HCT116 (cell line): ENCODE measurements at regions not wholly inside any gene's neighbourhood (a gene's known extent, or its start where the extent isn't known, plus 50 kb on each side); places are given as distances from the start of the nearest gene placed in this dataset.

ENCODE experiments used
- ATAC-seq: fragments of 200-7000 bp; cut with Tn5 transposase; 2 replicates; pipeline ENCODE4 v1.9.1; 2020; ENCODE audit warnings: mild to moderate bottlenecking, moderate library complexity
- BruUV-seq: library from RNA; stranded (reverse); fragments of 400-500 nt; replicated peaks from 2 replicates; lab custom pipeline; 2021; lab: Mats Ljungman, UMichigan
- CTCF ChIA-PET: fragments of 300-600 bp; sonication (Branson Sonifier 250); formaldehyde crosslinking; loops from one replicate; lab custom pipeline; 2021; ENCODE audit warnings: antibody characterized with exemption; lab: Charles Lee
- POLR2A ChIA-PET: fragments of 300-600, 350-600 bp; sonication (Branson Sonifier 250); formaldehyde crosslinking; loops from one replicate; lab custom pipeline; 2021; ENCODE audit warnings: antibody characterized with exemption; lab: Charles Lee
- RAD21 ChIA-PET, 2 experiments: fragments of 300-600 bp; sonication (Branson Sonifier 250); formaldehyde crosslinking; loops; one replicate each; lab custom pipeline; 2023; ENCODE audit warnings: low total read pairs in 2 of 2; ENCODE audit not compliant: uncharacterized antibody in 2 of 2, unreplicated experiment in 2 of 2, low non-redundant PET in 1 of 2; lab: Charles Lee
- DNase-seq: peaks from one replicate; pipeline ENCODE4 v3.0.0-alpha.2; 2010; ENCODE audit warnings: low read depth, low spot score
- H2AFZ ChIP-seq: fragments of 200-600 bp; shearing (Covaris generic), sonication (generic); 2 replicates; pipeline ENCODE4 v1.6.1; 2017; ENCODE audit warnings: low read depth, mixed run types, mixed read lengths, antibody characterized with exemption, low read length; ENCODE audit not compliant: poor library complexity, severe bottlenecking
- H3K27ac ChIP-seq: 2 replicates; pipeline ENCODE4 v1.5.1; 2012; ENCODE audit warnings: low read depth, low read length
- H3K27me3 ChIP-seq: fragments of 200-600 bp; sonication (generic); 2 replicates; pipeline ENCODE4 v1.6.1; 2016; ENCODE audit warnings: mixed run types, low read length, mixed read lengths; ENCODE audit not compliant: insufficient read depth
- H3K36me3 ChIP-seq, 2 experiments: fragments of 200-500 bp in 1 of 2; fragments of 200-600 bp in 1 of 2; sonication (Bioruptor generic) in 1 of 2; sonication (generic) in 1 of 2; 2 replicates each; pipeline versions ENCODE4 v1.5.1 to v1.6.1; 2014 to 2016; ENCODE audit warnings: low read length in 2 of 2, inconsistent platforms in 1 of 2, mixed read lengths in 1 of 2, mixed run types in 1 of 2; ENCODE audit not compliant: insufficient read depth in 2 of 2, control insufficient read depth in 1 of 2
- H3K4me1 ChIP-seq, 2 experiments: fragments of 200-600 bp in 1 of 2; sonication (generic) in 1 of 2; 2 replicates each; pipeline versions ENCODE4 v1.5.1 to v1.6.1; 2012 to 2017; ENCODE audit warnings: low read length in 2 of 2, inconsistent platforms in 1 of 2, mild to moderate bottlenecking in 1 of 2, mixed read lengths in 1 of 2, mixed run types in 1 of 2, moderate library complexity in 1 of 2; ENCODE audit not compliant: insufficient read depth in 2 of 2, control insufficient read depth in 1 of 2
- H3K4me2 ChIP-seq: fragments of 200-600 bp; sonication (generic); 2 replicates; pipeline ENCODE4 v1.6.1; 2017; ENCODE audit warnings: mixed run types, low read length, mixed read lengths
- H3K4me3 ChIP-seq, 2 experiments: fragments of 200-600 bp in 1 of 2; sonication (generic) in 1 of 2; replicated peaks in 1 of 2; 2 replicates each; pipeline ENCODE4 v1.5.1; 2011 to 2016; ENCODE audit warnings: low read length in 2 of 2, control low read depth in 1 of 2, low read depth in 1 of 2, mild to moderate bottlenecking in 1 of 2, mixed read lengths in 1 of 2, mixed run types in 1 of 2
- H3K79me2 ChIP-seq: fragments of 200-600 bp; sonication (generic); 2 replicates; pipeline ENCODE4 v1.6.1; 2017; ENCODE audit warnings: mild to moderate bottlenecking, mixed run types, low read length, moderate library complexity, mixed read lengths; ENCODE audit not compliant: insufficient read depth
- H3K9ac ChIP-seq: fragments of 200-600 bp; sonication (generic); 2 replicates; pipeline ENCODE4 v1.6.1; 2016; ENCODE audit warnings: low read length, mixed read lengths
- H3K9me2 ChIP-seq: fragments of 200-600 bp; sonication (generic), shearing (Covaris generic); 2 replicates; pipeline ENCODE4 v1.6.1; 2017; ENCODE audit warnings: mixed run types, mild to moderate bottlenecking, moderate library complexity; ENCODE audit not compliant: insufficient read depth
- H3K9me3 ChIP-seq, 2 experiments: fragments of 200-500 bp in 1 of 2; fragments of 200-600 bp in 1 of 2; sonication (Bioruptor generic) in 1 of 2; sonication (generic) in 1 of 2; 2 replicates each; pipeline ENCODE4 v1.6.1; 2014 to 2017; ENCODE audit warnings: low read length in 2 of 2, mixed read lengths in 2 of 2, inconsistent platforms in 1 of 2, low read depth in 1 of 2, mild to moderate bottlenecking in 1 of 2, mixed run types in 1 of 2, moderate library complexity in 1 of 2; ENCODE audit not compliant: control insufficient read depth in 1 of 2, insufficient read depth in 1 of 2
- H4K20me1 ChIP-seq: fragments of 200-600 bp; sonication (generic), shearing (Covaris generic); 2 replicates; pipeline ENCODE4 v1.6.1; 2017; ENCODE audit warnings: mixed run types, mild to moderate bottlenecking, moderate library complexity; ENCODE audit not compliant: insufficient read depth
- CBX3 ChIP-seq: IDR thresholded peaks from 2 replicates; pipeline ENCODE4 v1.6.1; 2012; ENCODE audit warnings: low read depth
- CEBPB ChIP-seq: IDR thresholded peaks from 2 replicates; pipeline ENCODE4 v1.6.1; 2012; ENCODE audit warnings: low read depth
- EGR1 ChIP-seq: IDR thresholded peaks from 2 replicates; pipeline ENCODE4 v1.6.1; 2012; ENCODE audit warnings: low read depth
- ELF1 ChIP-seq: IDR thresholded peaks from 2 replicates; pipeline ENCODE4 v1.6.1; 2012; ENCODE audit warnings: low read depth, borderline replicate concordance
- FOSL1 ChIP-seq: IDR thresholded peaks from 2 replicates; pipeline ENCODE4 v1.6.1; 2012; ENCODE audit warnings: low read depth
- POLR2A ChIP-seq: IDR thresholded peaks from 2 replicates; pipeline ENCODE4 v1.7.0; 2011; ENCODE audit warnings: borderline replicate concordance; ENCODE audit not compliant: insufficient read depth, insufficient read length; ENCODE audit errors: extremely low read depth
- POLR2AphosphoS5 ChIP-seq: IDR thresholded peaks from 2 replicates; pipeline ENCODE4 v1.6.1; 2011; ENCODE audit warnings: mild to moderate bottlenecking, low read depth, low read length, moderate library complexity
- RAD21 ChIP-seq: IDR thresholded peaks from 2 replicates; pipeline ENCODE4 v1.6.1; 2012; ENCODE audit warnings: low read depth, mild to moderate bottlenecking
- SIN3A ChIP-seq: IDR thresholded peaks from 2 replicates; pipeline ENCODE4 v1.6.1; 2012; ENCODE audit warnings: low read depth
- SP1 ChIP-seq: IDR thresholded peaks from 2 replicates; pipeline ENCODE4 v1.6.1; 2012; ENCODE audit warnings: low read depth
- ZFX ChIP-seq: fragments of 450-650 bp; IDR thresholded peaks from 2 replicates; pipeline ENCODE4 v1.6.1; 2017
- ZNF274 ChIP-seq: fragments of 200-500 bp; sonication (Bioruptor generic); IDR thresholded peaks from 2 replicates; pipeline ENCODE4 v1.6.1; 2014; ENCODE audit warnings: mild to moderate bottlenecking, low read depth, low read length, inconsistent platforms
- intact Hi-C: fragments of 100-400 bp; cut with micrococcal nuclease; formaldehyde crosslinking; loops from 2 replicates; pipeline ENCODE4 v1.10.0; 2022
- TF ChIP-seq, protein P1 (sequence below): IDR thresholded peaks from 2 replicates; pipeline ENCODE4 v1.6.1; 2012

DNA sequence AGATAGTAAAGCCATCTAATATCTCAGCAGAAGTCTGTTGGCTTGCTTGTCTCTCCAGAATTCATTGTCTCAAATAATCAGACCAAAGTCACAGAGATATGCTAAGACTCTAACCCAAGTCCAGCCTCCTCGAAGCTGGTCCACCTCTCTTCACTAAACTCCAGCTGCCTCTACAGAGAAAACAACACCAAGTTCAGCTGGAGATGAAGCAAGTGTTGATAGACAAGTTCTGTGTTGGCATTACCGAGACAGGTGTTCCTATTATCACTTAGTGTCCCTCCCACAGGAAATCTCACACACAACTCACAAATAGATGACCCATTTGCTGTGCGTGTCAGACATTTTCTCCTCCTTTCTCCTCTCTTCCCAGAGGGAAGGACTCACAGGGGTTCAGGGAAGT is 164.4 kb upstream of the ANKFN1 start:
- no peaks in the 10 kb centered on the region for H3K4me1 ChIP-seq
- no peak overlapping the region for H3K9ac ChIP-seq
- H4K20me1 ChIP-seq = no peaks in the 10 kb centered on the region
- BruUV-seq = no TSS peak
- H3K4me3 ChIP-seq = no peak overlapping the region
- intact Hi-C loops = no loop called here
- ATAC-seq (no peak), DNase-seq (no peak)
- ChIA-PET CTCF (no interaction called here), RAD21 (no interaction called here), POLR2A (no interaction called here)
- no peaks in the 10 kb centered on the region for H3K9me2 ChIP-seq
- H3K4me2 ChIP-seq = no peak overlapping the region
- no peaks in the 10 kb centered on the region for H3K36me3 ChIP-seq
- H2AFZ ChIP-seq = no peak overlapping the region
- H3K9me3 ChIP-seq = no peaks in the 10 kb centered on the region
- H3K27ac ChIP-seq = no peak overlapping the region
- no peaks in the 10 kb centered on the region for H3K79me2 ChIP-seq
- H3K27me3 ChIP-seq = peaks cover 31% of the 10 kb centered on the region; the same call in 1 of the 2 replicates
- TF ChIP-seq SP1 = no peak
- no peak for TF ChIP-seq FOSL1
- no peak for TF ChIP-seq ZFX
- no peak for TF ChIP-seq RAD21
- TF ChIP-seq ELF1 = no peak
- TF ChIP-seq CBX3 = no peak
- no peak for TF ChIP-seq EGR1
- no peak for TF ChIP-seq POLR2A

- Histone ChIP-seq H3K4me3 (no peak overlapping the region), H3K27me3 (peaks cover 31% of the 10 kb centered on the region; the same call in 1 of the 2 replicates), H3K9me2 (no peaks in the 10 kb centered on the region), H3K9me3 (no peaks in the 10 kb centered on the region), H2AFZ (no peak overlapping the region), H3K9ac (no peak overlapping the region), H3K4me2 (no peak overlapping the region), H3K4me1 (no peaks in the 10 kb centered on the region), H3K27ac (no peak overlapping the region), H3K79me2 (no peaks in the 10 kb centered on the region), H4K20me1 (no peaks in the 10 kb centered on the region), H3K36me3 (no peaks in the 10 kb centered on the region)
- intact Hi-C loops = loop anchor here (10.0 kb wide), 1 partner anchor 56 kb away; no protein-coding TSS in a partner anchor
- ATAC-seq (no peak), DNase-seq (no peak)
- BruUV-seq = no TSS peak
- ChIA-PET CTCF (no interaction called here), POLR2A (no interaction called here), RAD21 (no interaction called here)
- TF ChIP-seq, protein P1, sequence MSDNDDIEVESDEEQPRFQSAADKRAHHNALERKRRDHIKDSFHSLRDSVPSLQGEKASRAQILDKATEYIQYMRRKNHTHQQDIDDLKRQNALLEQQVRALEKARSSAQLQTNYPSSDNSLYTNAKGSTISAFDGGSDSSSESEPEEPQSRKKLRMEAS = no peak
- TF ChIP-seq RAD21 (no peak), POLR2AphosphoS5 (no peak), SIN3A (no peak), CBX3 (no peak), ZNF274 (no peak), CEBPB (no peak)
These were observed 162.8 kb upstream of the ANKFN1 start for GRCh38 chr17:55990332-55991006.
